PFSK-1 (cell line): ENCODE measurements at regions not wholly inside any gene's neighbourhood (a gene's known extent, or its start where the extent isn't known, plus 50 kb on each side); places are given as distances from the start of the nearest gene placed in this dataset.

Experiments used
- FOXP2 ChIP-seq: optimal IDR thresholded peaks from 2 replicates; pipeline ENCODE3; 2011; ENCODE audit warnings: borderline replicate concordance, control low read depth, inconsistent platforms; ENCODE audit not compliant: insufficient read depth; ENCODE audit errors: extremely low read length, extremely low read depth
- POLR2AphosphoS5 ChIP-seq: IDR thresholded peaks from 2 replicates; pipeline ENCODE4 v1.6.1; 2012; ENCODE audit warnings: low read depth, mild to moderate bottlenecking, control low read depth, low read length, moderate library complexity
- REST ChIP-seq, 2 experiments: IDR thresholded peaks; 2 replicates each; pipeline versions ENCODE4 v1.6.1 to v1.8.0; 2011 to 2012; ENCODE audit warnings: low read depth in 2 of 2, low read length in 2 of 2, control low read depth in 1 of 2, inconsistent platforms in 1 of 2, mild to moderate bottlenecking in 1 of 2, moderate library complexity in 1 of 2; ENCODE audit not compliant: insufficient read depth in 1 of 2
- SIN3A ChIP-seq: IDR thresholded peaks from 2 replicates; pipeline ENCODE4 v1.6.1; 2012; ENCODE audit warnings: mild to moderate bottlenecking, low read length, moderate library complexity, borderline replicate concordance; ENCODE audit not compliant: insufficient read depth
- TAF1 ChIP-seq: IDR thresholded peaks from 2 replicates; pipeline ENCODE4 v1.6.1; 2012; ENCODE audit warnings: low read length, control low read depth, borderline replicate concordance; ENCODE audit not compliant: insufficient read depth

DNA sequence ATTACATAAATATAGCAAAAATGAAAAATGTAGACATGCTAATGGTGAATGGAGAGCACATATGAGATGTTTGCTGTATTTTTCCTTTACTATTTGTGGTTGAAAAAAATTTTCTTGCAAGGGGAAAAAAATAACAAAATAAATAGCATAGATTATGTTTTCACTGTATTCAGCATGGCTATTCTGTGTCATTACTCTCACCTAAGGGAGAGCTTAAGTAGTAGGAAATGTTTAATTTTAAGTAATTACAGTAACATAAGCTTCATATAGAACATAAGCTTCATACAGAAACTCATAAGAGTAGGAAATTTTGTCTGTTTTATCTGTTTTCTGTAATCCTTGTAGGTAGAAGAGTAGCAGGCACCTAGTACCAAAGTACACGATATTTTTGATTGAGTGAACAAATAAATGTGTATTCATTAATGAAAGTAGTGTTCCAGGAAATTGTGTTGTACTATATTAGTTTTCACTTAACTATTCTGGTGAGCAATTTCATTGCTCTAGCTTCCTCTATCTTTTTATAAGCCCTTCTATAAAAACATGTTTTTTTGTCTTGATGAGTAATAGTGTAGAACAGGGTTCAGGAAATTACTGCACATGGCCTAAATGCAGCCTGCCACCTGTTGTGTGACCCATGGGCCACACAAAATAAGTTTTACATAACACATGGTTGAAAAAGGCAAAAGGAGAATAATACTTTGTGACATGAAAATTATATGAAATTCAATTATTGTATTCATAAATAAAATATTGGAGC, 1025.0 kb upstream of the CDH10 start:
- TF ChIP-seq REST (IDR thresholded peaks at IDR 0.05; ENCODE audit: insufficient read depth in 1 of 2, low read depth in 2 of 2, low read length in 2 of 2) (no peak), POLR2AphosphoS5 (no peak), TAF1 (no peak), FOXP2 (no peak), SIN3A (no peak)

GRCh38 chr5:25662610-25663009, 1017.8 kb upstream of the CDH10 start:
- TF ChIP-seq TAF1 = no peak
- TF ChIP-seq POLR2AphosphoS5 = no peak
- TF ChIP-seq SIN3A = no peak
- TF ChIP-seq REST (IDR thresholded peaks at IDR 0.05; ENCODE audit: insufficient read depth in 1 of 2, low read depth in 2 of 2, low read length in 2 of 2) = no peak
- no peak for TF ChIP-seq FOXP2

GRCh38 chr5:25649628-25650265, 1005.0 kb upstream of the CDH10 start:
- TF ChIP-seq TAF1 = no peak
- TF ChIP-seq POLR2AphosphoS5 = no peak
- no peak for TF ChIP-seq SIN3A
- TF ChIP-seq FOXP2 = no peak
- TF ChIP-seq REST (IDR thresholded peaks at IDR 0.05; ENCODE audit: insufficient read depth in 1 of 2, low read depth in 2 of 2, low read length in 2 of 2) = no peak

DNA sequence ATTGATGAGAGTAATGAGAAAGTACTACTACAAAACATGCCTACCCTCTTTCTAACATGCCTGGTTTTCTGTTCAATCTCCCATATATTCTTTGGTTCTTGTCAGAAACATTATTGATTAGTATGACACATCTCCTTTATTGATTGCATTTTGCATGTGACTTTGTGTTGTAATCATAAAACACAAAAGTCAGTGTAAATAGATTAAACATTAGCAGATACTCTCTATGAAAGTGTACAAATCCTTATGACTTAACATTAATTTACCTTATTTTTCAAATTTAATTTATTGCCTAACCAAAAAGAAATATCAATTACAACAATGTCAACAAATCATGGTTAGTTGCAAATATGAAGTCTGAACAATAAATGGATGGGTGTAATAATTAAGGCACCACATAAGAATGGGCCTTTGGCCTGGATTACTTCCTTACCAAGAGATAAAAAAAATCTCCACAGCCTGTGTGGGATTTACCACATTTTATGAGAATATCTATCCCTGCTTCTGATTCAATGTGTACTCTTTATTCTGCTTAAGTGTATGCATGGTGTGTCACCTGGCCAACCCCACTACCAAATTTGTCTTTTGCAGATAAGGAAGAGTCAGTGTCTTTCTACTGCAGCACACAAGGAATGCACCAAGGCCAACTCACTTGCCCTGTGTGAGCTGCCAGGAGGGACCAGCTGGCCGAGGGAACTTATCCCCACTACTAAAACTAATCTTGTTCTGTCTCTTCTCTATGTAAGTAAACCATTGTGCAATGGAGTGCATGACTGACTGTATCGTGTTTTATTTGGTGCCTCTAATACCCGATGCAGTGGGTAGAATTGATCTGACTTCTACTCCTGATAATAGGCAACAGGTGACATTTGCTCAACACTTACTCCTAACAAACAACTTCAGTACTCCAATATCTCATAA, 1001.9 kb upstream of the CDH10 start:
- no peak for TF ChIP-seq POLR2AphosphoS5
- no peak for TF ChIP-seq FOXP2
- TF ChIP-seq SIN3A = no peak
- no peak for TF ChIP-seq REST (IDR thresholded peaks at IDR 0.05; ENCODE audit: insufficient read depth in 1 of 2, low read depth in 2 of 2, low read length in 2 of 2)
- TF ChIP-seq TAF1 = no peak
